ENCODE measurements at regions not wholly inside any gene's neighbourhood (a gene's known extent, or its start where the extent isn't known, plus 50 kb on each side); places are given as distances from the start of the nearest gene placed in this dataset.

- Histone ChIP-seq H3K9ac (ENCODE audit: insufficient read depth, low read length) (no peak overlapping the region), H2AFZ (ENCODE audit: low read length) (peak overlapping the region; percentile 40), H3K4me1 (ENCODE audit: control insufficient read depth, extremely low read depth, insufficient read depth, low read length) (peaks cover 3% of the 10 kb centered on the region), H3K79me2 (ENCODE audit: control insufficient read depth, insufficient read depth, low read length) (no peaks in the 10 kb centered on the region), H3K4me2 (ENCODE audit: extremely low read depth, insufficient read depth, low read length) (peak overlapping the region; percentile 62), H4K20me1 (ENCODE audit: control insufficient read depth, extremely low read depth, insufficient read depth, low read length) (no peaks in the 10 kb centered on the region), H3K36me3 (ENCODE audit: control insufficient read depth, insufficient read depth, low read length) (no peaks in the 10 kb centered on the region), H3K27ac (ENCODE audit: insufficient read depth, low read length) (no peak overlapping the region), H3K27me3 (ENCODE audit: control insufficient read depth, insufficient read depth, low read length) (no peaks in the 10 kb centered on the region), H3K4me3 (replicated peaks in 1 of 4; ENCODE audit: control extremely low read depth in 1 of 4, insufficient read depth in 1 of 4, low read depth in 3 of 4, low read length in 4 of 4) (no peak overlapping the region), H3K9me3 (ENCODE audit: control insufficient read depth, insufficient read depth, low read depth, low read length) (no peaks in the 10 kb centered on the region)
- peak in 1 of 2 donors; percentile 69 for DNase-seq (ENCODE audit: low read depth in 2 of 2)
- TF ChIP-seq CTCF (conservative IDR thresholded peaks at IDR 0.05 in 1 of 2, IDR thresholded peaks at IDR 0.05 in 1 of 2; ENCODE audit: low read depth in 1 of 2, low read length in 2 of 2) (no peak), EZH2 (IDR thresholded peaks at IDR 0.05; ENCODE audit: low read length, missing control alignments) (no peak)
Observed at GRCh38 chr3:150268426-150269391, 139.4 kb upstream of the TSC22D2 start.

DNA sequence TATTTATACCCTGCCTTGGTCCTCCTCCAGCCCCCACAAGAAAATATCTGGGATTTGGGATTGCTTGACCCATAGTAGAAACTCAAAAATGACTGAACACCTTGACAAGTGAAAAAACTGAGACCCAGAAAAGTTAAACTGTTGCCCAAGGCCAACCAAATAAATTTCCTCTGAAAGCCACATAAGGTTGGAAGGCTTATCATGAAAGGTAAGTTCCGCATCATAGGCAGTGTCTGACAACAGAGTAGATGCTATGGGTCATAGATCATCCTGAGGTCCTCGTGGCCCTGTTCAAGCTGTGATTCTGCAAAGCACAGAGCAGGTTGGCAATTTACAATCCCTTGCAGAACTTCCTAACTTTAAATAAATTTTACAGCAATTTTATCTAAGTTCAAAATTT lies 140.8 kb upstream of the TSC22D2 start:
- no peak for DNase-seq (ENCODE audit: low read depth in 2 of 2)
- no peak overlapping the region for H3K4me3 ChIP-seq (replicated peaks in 1 of 4; ENCODE audit: control extremely low read depth in 1 of 4, insufficient read depth in 1 of 4, low read depth in 3 of 4, low read length in 4 of 4)
- no peak overlapping the region for H3K9ac ChIP-seq (ENCODE audit: insufficient read depth, low read length)
- no peaks in the 10 kb centered on the region for H4K20me1 ChIP-seq (ENCODE audit: control insufficient read depth, extremely low read depth, insufficient read depth, low read length)
- H3K27ac ChIP-seq (ENCODE audit: insufficient read depth, low read length): no peak overlapping the region
- H3K79me2 ChIP-seq (ENCODE audit: control insufficient read depth, insufficient read depth, low read length): no peaks in the 10 kb centered on the region
- no peaks in the 10 kb centered on the region for H3K36me3 ChIP-seq (ENCODE audit: control insufficient read depth, insufficient read depth, low read length)
- no peaks in the 10 kb centered on the region for H3K9me3 ChIP-seq (ENCODE audit: control insufficient read depth, insufficient read depth, low read depth, low read length)
- no peak overlapping the region for H3K4me2 ChIP-seq (ENCODE audit: extremely low read depth, insufficient read depth, low read length)
- H2AFZ ChIP-seq (ENCODE audit: low read length): no peak overlapping the region
- TF ChIP-seq EZH2 (IDR thresholded peaks at IDR 0.05; ENCODE audit: low read length, missing control alignments) (no peak), CTCF (conservative IDR thresholded peaks at IDR 0.05 in 1 of 2, IDR thresholded peaks at IDR 0.05 in 1 of 2; ENCODE audit: low read depth in 1 of 2, low read length in 2 of 2) (no peak)
- no peaks in the 10 kb centered on the region for H3K27me3 ChIP-seq (ENCODE audit: control insufficient read depth, insufficient read depth, low read length)
- H3K4me1 ChIP-seq (ENCODE audit: control insufficient read depth, extremely low read depth, insufficient read depth, low read length): peaks cover 3% of the 10 kb centered on the region

- Histone ChIP-seq H3K9ac (ENCODE audit: insufficient read depth, low read length) (no peak overlapping the region), H3K4me1 (ENCODE audit: control insufficient read depth, extremely low read depth, insufficient read depth, low read length) (peaks cover 3% of the 10 kb centered on the region), H3K27ac (ENCODE audit: insufficient read depth, low read length) (no peak overlapping the region), H3K27me3 (ENCODE audit: control insufficient read depth, insufficient read depth, low read length) (no peaks in the 10 kb centered on the region), H3K36me3 (ENCODE audit: control insufficient read depth, insufficient read depth, low read length) (no peaks in the 10 kb centered on the region), H2AFZ (ENCODE audit: low read length) (no peak overlapping the region), H3K4me2 (ENCODE audit: extremely low read depth, insufficient read depth, low read length) (no peak overlapping the region), H4K20me1 (ENCODE audit: control insufficient read depth, extremely low read depth, insufficient read depth, low read length) (no peaks in the 10 kb centered on the region), H3K4me3 (replicated peaks in 1 of 4; ENCODE audit: control extremely low read depth in 1 of 4, insufficient read depth in 1 of 4, low read depth in 3 of 4, low read length in 4 of 4) (no peak overlapping the region), H3K9me3 (ENCODE audit: control insufficient read depth, insufficient read depth, low read depth, low read length) (no peaks in the 10 kb centered on the region), H3K79me2 (ENCODE audit: control insufficient read depth, insufficient read depth, low read length) (no peaks in the 10 kb centered on the region)
- TF ChIP-seq EZH2 (IDR thresholded peaks at IDR 0.05; ENCODE audit: low read length, missing control alignments) (no peak), CTCF (conservative IDR thresholded peaks at IDR 0.05 in 1 of 2, IDR thresholded peaks at IDR 0.05 in 1 of 2; ENCODE audit: low read depth in 1 of 2, low read length in 2 of 2) (no peak)
- DNase-seq (ENCODE audit: low read depth in 2 of 2): no peak
Observed at GRCh38 chr3:150265305-150265704, 142.8 kb upstream of the TSC22D2 start.

Data from fibroblast of lung (primary cell).